A673 (cell line): ENCODE measurements at regions not wholly inside any gene's neighbourhood (a gene's known extent, or its start where the extent isn't known, plus 50 kb on each side); places are given as distances from the start of the nearest gene placed in this dataset.

Source experiments
- CTCF ChIP-seq: fragments of 300-800, 200-600 bp; sonication (generic); conservative IDR thresholded peaks from 2 replicates; pipeline ENCODE4 v1.5.1; 2017; ENCODE audit warnings: low read depth, mild to moderate bottlenecking, antibody characterized with exemption, low read length, moderate library complexity, mixed read lengths
- EZH2 ChIP-seq: fragments of 200-600 bp; sonication (generic); IDR thresholded peaks from 2 replicates; pipeline ENCODE4 v1.6.1; 2017; ENCODE audit warnings: borderline replicate concordance, low read depth, mild to moderate bottlenecking, mixed read lengths, antibody characterized with exemption, low read length; ENCODE audit not compliant: poor library complexity, severe bottlenecking

- TF ChIP-seq CTCF (no peak), EZH2 (no peak)
These were observed 320.9 kb upstream of the PROX1 start for GRCh38 chr1:213666922-213667321.
